22Rv1 (cell line): ENCODE measurements at regions not wholly inside any gene's neighbourhood (a gene's known extent, or its start where the extent isn't known, plus 50 kb on each side); places are given as distances from the start of the nearest gene placed in this dataset.

Source experiments
- ZFX ChIP-seq: fragments of 450-650 bp; IDR thresholded peaks from 2 replicates; pipeline ENCODE4 v1.6.1; 2017; ENCODE audit warnings: antibody characterized with exemption, borderline replicate concordance
- TF ChIP-seq, protein P1 (sequence below): fragments of 450-650 bp; IDR thresholded peaks from 2 replicates; pipeline ENCODE4 v1.5.1; 2017; ENCODE audit warnings: mild to moderate bottlenecking

DNA sequence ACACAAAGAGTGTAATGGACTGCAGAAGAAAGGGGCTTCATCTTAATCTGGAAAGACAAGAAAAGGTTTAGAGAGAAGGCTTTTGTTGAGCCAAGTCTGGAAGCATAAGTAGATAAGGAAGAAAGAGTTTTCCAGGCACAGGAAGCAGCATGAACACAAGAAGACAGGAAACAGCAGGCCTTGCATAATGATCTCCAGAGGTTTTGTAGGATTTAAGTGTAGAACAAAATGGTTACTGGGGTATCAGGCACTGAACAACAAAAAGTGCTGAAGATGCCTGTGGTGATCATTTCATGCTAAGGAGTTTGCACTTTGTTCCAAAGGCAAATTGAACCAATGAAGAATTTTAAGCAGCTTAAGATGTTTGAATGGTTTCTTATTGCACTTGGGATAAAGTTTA, 281.6 kb upstream of the TANK start:
- TF ChIP-seq, protein P1, sequence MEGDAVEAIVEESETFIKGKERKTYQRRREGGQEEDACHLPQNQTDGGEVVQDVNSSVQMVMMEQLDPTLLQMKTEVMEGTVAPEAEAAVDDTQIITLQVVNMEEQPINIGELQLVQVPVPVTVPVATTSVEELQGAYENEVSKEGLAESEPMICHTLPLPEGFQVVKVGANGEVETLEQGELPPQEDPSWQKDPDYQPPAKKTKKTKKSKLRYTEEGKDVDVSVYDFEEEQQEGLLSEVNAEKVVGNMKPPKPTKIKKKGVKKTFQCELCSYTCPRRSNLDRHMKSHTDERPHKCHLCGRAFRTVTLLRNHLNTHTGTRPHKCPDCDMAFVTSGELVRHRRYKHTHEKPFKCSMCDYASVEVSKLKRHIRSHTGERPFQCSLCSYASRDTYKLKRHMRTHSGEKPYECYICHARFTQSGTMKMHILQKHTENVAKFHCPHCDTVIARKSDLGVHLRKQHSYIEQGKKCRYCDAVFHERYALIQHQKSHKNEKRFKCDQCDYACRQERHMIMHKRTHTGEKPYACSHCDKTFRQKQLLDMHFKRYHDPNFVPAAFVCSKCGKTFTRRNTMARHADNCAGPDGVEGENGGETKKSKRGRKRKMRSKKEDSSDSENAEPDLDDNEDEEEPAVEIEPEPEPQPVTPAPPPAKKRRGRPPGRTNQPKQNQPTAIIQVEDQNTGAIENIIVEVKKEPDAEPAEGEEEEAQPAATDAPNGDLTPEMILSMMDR = no peak
- TF ChIP-seq ZFX = no peak
